OCI-LY1 (cell line): ENCODE measurements at regions not wholly inside any gene's neighbourhood (a gene's known extent, or its start where the extent isn't known, plus 50 kb on each side); places are given as distances from the start of the nearest gene placed in this dataset.

Experiments used
- H2AFZ ChIP-seq: fragments of 200-600 bp; sonication (generic), shearing (Covaris generic); 2 replicates; pipeline ENCODE4 v1.6.0; 2014; ENCODE audit warnings: antibody characterized with exemption, mild to moderate bottlenecking, low read length
- H3F3A ChIP-seq: fragments of 200-600 bp; sonication (generic), shearing (Covaris generic); 2 replicates; pipeline ENCODE4 v1.6.0; 2014; ENCODE audit warnings: mild to moderate bottlenecking, antibody characterized with exemption, low read length, moderate library complexity; ENCODE audit not compliant: insufficient read depth
- H3K27ac ChIP-seq: fragments of 200-600 bp; sonication (generic); 2 replicates; pipeline ENCODE4 v1.5.1; 2014; ENCODE audit warnings: low read length, mixed run types, mild to moderate bottlenecking, low read depth; ENCODE audit not compliant: poor library complexity, severe bottlenecking
- H3K27me3 ChIP-seq: fragments of 200-600 bp; sonication (generic); 2 replicates; pipeline ENCODE4 v1.6.0; 2014; ENCODE audit warnings: antibody characterized with exemption, mild to moderate bottlenecking, low read length, moderate library complexity; ENCODE audit not compliant: insufficient read depth
- H3K36me3 ChIP-seq: fragments of 200-600 bp; sonication (generic); 2 replicates; pipeline ENCODE4 v1.6.1; 2014; ENCODE audit warnings: mild to moderate bottlenecking, antibody characterized with exemption, low read length, moderate library complexity, mixed read lengths; ENCODE audit not compliant: insufficient read depth
- H3K4me1 ChIP-seq: fragments of 200-600 bp; sonication (generic); 2 replicates; pipeline ENCODE4 v1.5.1; 2014; ENCODE audit warnings: mild to moderate bottlenecking, low read length, moderate library complexity; ENCODE audit not compliant: insufficient read depth, severe bottlenecking
- H3K4me2 ChIP-seq: fragments of 200-600 bp; sonication (generic), shearing (Covaris generic); 2 replicates; pipeline ENCODE4 v1.6.1; 2014; ENCODE audit warnings: low read length
- H3K4me3 ChIP-seq: fragments of 200-600 bp; sonication (generic); 2 replicates; pipeline ENCODE4 v1.5.1; 2014; ENCODE audit warnings: low read length, low read depth, mild to moderate bottlenecking, mixed read lengths; ENCODE audit not compliant: poor library complexity, severe bottlenecking
- H3K79me2 ChIP-seq: fragments of 200-600 bp; shearing (Covaris generic); 2 replicates; pipeline ENCODE4 v1.6.1; 2016; ENCODE audit warnings: mixed run types, low read length, mixed read lengths; ENCODE audit not compliant: insufficient read depth
- H3K9ac ChIP-seq: fragments of 200-600 bp; sonication (generic), shearing (Covaris generic); 2 replicates; pipeline ENCODE4 v1.6.1; 2014; ENCODE audit warnings: mild to moderate bottlenecking, low read length, mixed read lengths
- H3K9me2 ChIP-seq: fragments of 200-600 bp; sonication (generic), shearing (Covaris generic); 2 replicates; pipeline ENCODE4 v1.6.1; 2014; ENCODE audit warnings: low read depth, mild to moderate bottlenecking, low read length, mixed read lengths
- H3K9me3 ChIP-seq: fragments of 200-600 bp; shearing (Covaris generic); 2 replicates; pipeline ENCODE4 v1.6.1; 2014; ENCODE audit warnings: low read length, mixed read lengths
- H4K20me1 ChIP-seq: fragments of 200-600 bp; sonication (generic), shearing (Covaris generic); 2 replicates; pipeline ENCODE4 v1.6.0; 2016; ENCODE audit warnings: mild to moderate bottlenecking, low read length; ENCODE audit not compliant: insufficient read depth
- CTCF ChIP-seq: fragments of 200-600 bp; sonication (generic), shearing (Covaris generic); IDR thresholded peaks from 2 replicates; pipeline ENCODE4 v1.5.1; 2017; ENCODE audit warnings: mild to moderate bottlenecking, antibody characterized with exemption, low read length, moderate library complexity, mixed read lengths
- EZH2 ChIP-seq: fragments of 200-600 bp; sonication (generic), shearing (Covaris generic); IDR thresholded peaks from 2 replicates; pipeline ENCODE4 v1.8.0; 2017; ENCODE audit warnings: borderline replicate concordance, mixed run types, mild to moderate bottlenecking, antibody characterized with exemption, low read length, moderate library complexity, mixed read lengths

- no peak overlapping the region for H3K9ac ChIP-seq
- H3K9me2 ChIP-seq, result no peaks in the 10 kb centered on the region; the same call in 1 of the 2 replicates
- H3K4me1 ChIP-seq, result no peaks in the 10 kb centered on the region
- H3K4me3 ChIP-seq, result no peak overlapping the region
- no peaks in the 10 kb centered on the region for H3K9me3 ChIP-seq
- H3K27ac ChIP-seq, result no peak overlapping the region
- H3K4me2 ChIP-seq, result no peak overlapping the region
- H4K20me1 ChIP-seq, result no peaks in the 10 kb centered on the region
- H3K27me3 ChIP-seq, result no peaks in the 10 kb centered on the region
- no peaks in the 10 kb centered on the region for H3K36me3 ChIP-seq
- no peaks in the 10 kb centered on the region for H3K79me2 ChIP-seq
- no peaks in the 10 kb centered on the region for H3F3A ChIP-seq
- TF ChIP-seq EZH2 (no peak), CTCF (no peak)
- no peak overlapping the region for H2AFZ ChIP-seq
Measured at GRCh38 chr2:222809582-222809981, 51.3 kb upstream of the ACSL3 start.

- no peak overlapping the region for H2AFZ ChIP-seq
- H3K36me3 ChIP-seq, result no peaks in the 10 kb centered on the region
- H3K4me2 ChIP-seq, result no peak overlapping the region
- H3K9me2 ChIP-seq, result no peaks in the 10 kb centered on the region
- no peak for TF ChIP-seq CTCF
- no peak for TF ChIP-seq EZH2
- no peak overlapping the region for H3K27ac ChIP-seq
- no peaks in the 10 kb centered on the region for H3K9me3 ChIP-seq
- no peaks in the 10 kb centered on the region for H3K79me2 ChIP-seq
- H3K27me3 ChIP-seq, result no peaks in the 10 kb centered on the region
- H3K9ac ChIP-seq, result no peak overlapping the region
- no peaks in the 10 kb centered on the region for H4K20me1 ChIP-seq
- no peak overlapping the region for H3K4me3 ChIP-seq
- H3F3A ChIP-seq, result no peaks in the 10 kb centered on the region
- no peaks in the 10 kb centered on the region for H3K4me1 ChIP-seq
Measured at GRCh38 chr2:222810044-222810443, 50.8 kb upstream of the ACSL3 start.
